Stimulated activated CD4-positive, alpha-beta T cell treated with anti-CD3 and anti-CD28 coated beads, Interleukin-12 subunit alpha, Interleukin-12 subunit beta, amount 100 ng/mL, for 24 hours (primary cell): ENCODE measurements at regions not wholly inside any gene's neighbourhood (a gene's known extent, or its start where the extent isn't known, plus 50 kb on each side); places are given as distances from the start of the nearest gene placed in this dataset.
"Not testable (repeated sequence)": the region's sequence is repeated elsewhere in the genome, so short reads cannot be mapped to it uniquely, and the experiment has no call there.

Source experiments
- DNase-seq, 2 experiments: peaks; one replicate each; pipeline ENCODE4 v3.0.0-alpha.2; 2020; ENCODE audit warnings: low read depth in 2 of 2

- no peak for DNase-seq
These were observed 918.8 kb downstream of the SLITRK1 start for GRCh38 chr13:82963226-82964099.

GRCh38 chr13:82962397-82962796 is 919.9 kb downstream of the SLITRK1 start:
- DNase-seq: no peak

- DNase-seq: no peak
These were observed 920.5 kb downstream of the SLITRK1 start for GRCh38 chr13:82961757-82962156.

GRCh38 chr13:82952336-82952735 is 929.9 kb downstream of the SLITRK1 start:
- DNase-seq: not testable (repeated sequence)

GRCh38 chr13:82947683-82948082 is 934.6 kb downstream of the SLITRK1 start:
- DNase-seq: no peak

- no peak for DNase-seq
These were observed 935.1 kb downstream of the SLITRK1 start for GRCh38 chr13:82947191-82947621.

- no peak for DNase-seq
These were observed 943.6 kb downstream of the SLITRK1 start for GRCh38 chr13:82938644-82939043.

- DNase-seq: no peak
These were observed 948.3 kb downstream of the SLITRK1 start for GRCh38 chr13:82934000-82934399.

GRCh38 chr13:82925114-82925513 is 957.2 kb downstream of the SLITRK1 start:
- no peak for DNase-seq

- DNase-seq: no peak
These were observed 964.3 kb downstream of the SLITRK1 start for GRCh38 chr13:82917984-82918383.

GRCh38 chr13:82912564-82912963 is 969.7 kb downstream of the SLITRK1 start:
- DNase-seq: no peak

GRCh38 chr13:82905071-82905470 is 977.2 kb downstream of the SLITRK1 start:
- no peak for DNase-seq

GRCh38 chr13:82900453-82900852 is 981.8 kb downstream of the SLITRK1 start:
- DNase-seq: no peak

- DNase-seq: no peak
These were observed 983.7 kb downstream of the SLITRK1 start for GRCh38 chr13:82898586-82898985.

- DNase-seq: no peak
These were observed 1002.4 kb downstream of the SLITRK1 start for GRCh38 chr13:82879921-82880320.

GRCh38 chr13:82878536-82878935 is 1003.7 kb downstream of the SLITRK1 start:
- no peak for DNase-seq

- no peak for DNase-seq
These were observed 1015.0 kb downstream of the SLITRK1 start for GRCh38 chr13:82867284-82867683.

- no peak for DNase-seq
These were observed 1031.6 kb downstream of the SLITRK1 start for GRCh38 chr13:82850644-82851043.

GRCh38 chr13:82848766-82849165 is 1033.5 kb downstream of the SLITRK1 start:
- DNase-seq: no peak

- no peak for DNase-seq
These were observed 1034.7 kb downstream of the SLITRK1 start for GRCh38 chr13:82847595-82847994.

- DNase-seq: no peak
These were observed 1048.4 kb downstream of the SLITRK1 start for GRCh38 chr13:82833923-82834322.

- no peak for DNase-seq
These were observed 1053.2 kb downstream of the SLITRK1 start for GRCh38 chr13:82829040-82829439.

GRCh38 chr13:82827724-82828123 is 1054.5 kb downstream of the SLITRK1 start:
- DNase-seq: no peak

GRCh38 chr13:82822935-82823334 is 1059.3 kb downstream of the SLITRK1 start:
- DNase-seq: no peak
